Endodermal cell (in vitro differentiated cells): ENCODE measurements at regions not wholly inside any gene's neighbourhood (a gene's known extent, or its start where the extent isn't known, plus 50 kb on each side); places are given as distances from the start of the nearest gene placed in this dataset.

Experiments
- DNase-seq: peaks from one replicate; pipeline ENCODE4 v3.0.0-alpha.2; 2017
- H3K27ac ChIP-seq: 2 replicates; pipeline ENCODE4 v1.5.1; 2013; ENCODE audit warnings: mild to moderate bottlenecking, low read depth, low read length, moderate library complexity
- H3K27me3 ChIP-seq: 2 replicates; pipeline ENCODE4 v1.6.1; 2013; ENCODE audit warnings: mild to moderate bottlenecking, low read length, moderate library complexity; ENCODE audit not compliant: insufficient read depth, control insufficient read depth, poor library complexity, severe bottlenecking
- H3K36me3 ChIP-seq: 2 replicates; pipeline ENCODE4 v1.7.0; 2013; ENCODE audit warnings: mild to moderate bottlenecking, low read length, moderate library complexity; ENCODE audit not compliant: control insufficient read depth, insufficient read depth
- H3K4me1 ChIP-seq: one replicate; pipeline ENCODE4 v1.7.0; 2013; ENCODE audit warnings: low read length; ENCODE audit not compliant: control insufficient read depth, insufficient read depth
- H3K4me3 ChIP-seq: 2 replicates; pipeline ENCODE4 v1.5.1; 2013; ENCODE audit warnings: mild to moderate bottlenecking, low read length, moderate library complexity
- H3K9ac ChIP-seq: 2 replicates; pipeline ENCODE4 v1.6.1; 2013; ENCODE audit warnings: mild to moderate bottlenecking, low read length, moderate library complexity; ENCODE audit not compliant: poor library complexity, severe bottlenecking; ENCODE audit errors: extremely low read depth
- H3K9me3 ChIP-seq: 2 replicates; pipeline ENCODE4 v1.6.1; 2013; ENCODE audit warnings: mild to moderate bottlenecking, low read length, moderate library complexity; ENCODE audit not compliant: control insufficient read depth
- H3K27ac Mint-ChIP-seq: 2 replicates; pipeline ENCODE4 v1.8.0; 2020; ENCODE audit warnings: mixed read lengths
- H3K27me3 Mint-ChIP-seq: 2 replicates; pipeline ENCODE4 v1.8.0; 2021; ENCODE audit warnings: mild to moderate bottlenecking, mixed read lengths; ENCODE audit not compliant: insufficient read depth
- H3K36me3 Mint-ChIP-seq: 2 replicates; pipeline ENCODE4 v1.8.0; 2020; ENCODE audit warnings: low read depth, mixed read lengths
- H3K4me1 Mint-ChIP-seq: 2 replicates; pipeline ENCODE4 v1.8.0; 2020; ENCODE audit warnings: mixed read lengths
- H3K4me3 Mint-ChIP-seq: 2 replicates; pipeline ENCODE4 v1.8.0; 2020; ENCODE audit warnings: mild to moderate bottlenecking, moderate library complexity, mixed read lengths
- H3K9me3 Mint-ChIP-seq: 2 replicates; pipeline ENCODE4 v1.8.0; 2020; ENCODE audit warnings: mild to moderate bottlenecking, mixed read lengths
- CTCF ChIP-seq: fragments of 200-600 bp; sonication (generic); conservative IDR thresholded peaks from 2 replicates; pipeline ENCODE4 v1.5.0; 2021; ENCODE audit warnings: antibody characterized with exemption, mild to moderate bottlenecking
- WGBS, 2 experiments: methylation state at CpG; one replicate each; pipeline versions ENCODE4 v1.1.5 to v1.1.7; 2013; ENCODE audit warnings: missing lambda C conversion rate in 2 of 2, mixed read lengths in 1 of 2; ENCODE audit not compliant: insufficient coverage in 1 of 2, insufficient read length in 1 of 2; 5-methylcytosine and 5-hydroxymethylcytosine counted together

DNA sequence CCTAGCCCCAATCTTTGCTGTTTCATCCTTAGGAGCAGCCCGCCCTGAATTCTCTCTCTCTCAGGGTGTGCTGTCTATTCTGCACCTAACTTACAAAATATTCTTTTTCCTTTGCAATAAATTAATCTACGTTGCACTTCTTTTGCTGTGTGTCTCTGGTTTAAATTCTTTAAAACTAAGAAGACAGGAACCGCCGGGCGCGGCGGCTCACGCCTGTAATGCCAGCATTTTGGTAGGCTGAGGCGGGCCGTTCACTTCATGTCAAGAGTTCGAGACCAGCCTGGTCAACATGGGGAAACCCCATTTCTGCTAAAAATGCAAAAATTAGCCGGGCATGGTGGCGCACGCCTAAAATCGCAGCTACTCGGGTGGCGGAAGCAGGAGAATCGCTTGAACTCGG is 148.5 kb upstream of the PRSS16 start:
- Histone ChIP-seq H3K4me1 (no peaks in the 10 kb centered on the region), H3K4me3 (no peak overlapping the region), H3K27ac (no peak overlapping the region), H3K9me3 (no peaks in the 10 kb centered on the region), H3K36me3 (no peaks in the 10 kb centered on the region), H3K27me3 (peaks cover 15% of the 10 kb centered on the region), H3K9ac (no peak overlapping the region)
- Mint-ChIP-seq H3K27ac (no peak overlapping the region), H3K27me3 (peaks cover 13% of the 10 kb centered on the region), H3K36me3 (no peaks in the 10 kb centered on the region), H3K4me1 (peaks cover 2% of the 10 kb centered on the region), H3K9me3 (no peaks in the 10 kb centered on the region), H3K4me3 (no peak overlapping the region)
- TF ChIP-seq CTCF: no peak
- DNase-seq: no peak
- 92 to 96% methylated on average over 19 of the region's 19 CpGs for WGBS, 2 experiments

GRCh38 chr6:27100921-27101320 is 146.6 kb upstream of the PRSS16 start:
- peaks cover 15% of the 10 kb centered on the region for H3K27me3 ChIP-seq
- peaks cover 2% of the 10 kb centered on the region for H3K4me1 Mint-ChIP-seq
- H3K27ac Mint-ChIP-seq: no peak overlapping the region
- H3K4me3 ChIP-seq: no peak overlapping the region
- no peaks in the 10 kb centered on the region for H3K4me1 ChIP-seq
- no peak overlapping the region for H3K4me3 Mint-ChIP-seq
- no peaks in the 10 kb centered on the region for H3K9me3 ChIP-seq
- no peak for TF ChIP-seq CTCF
- no peak overlapping the region for H3K9ac ChIP-seq
- no peak overlapping the region for H3K27ac ChIP-seq
- H3K36me3 ChIP-seq: no peaks in the 10 kb centered on the region
- WGBS, 2 experiments: 100% methylated on average over 1 of the region's 3 CpGs; no CpG with 5 or more reads in 1 of the 2 experiments
- H3K36me3 Mint-ChIP-seq: no peaks in the 10 kb centered on the region
- DNase-seq: no peak
- peaks cover 9% of the 10 kb centered on the region for H3K27me3 Mint-ChIP-seq
- H3K9me3 Mint-ChIP-seq: no peaks in the 10 kb centered on the region

- Histone ChIP-seq H3K27ac (no peak overlapping the region), H3K9ac (no peak overlapping the region), H3K4me3 (no peak overlapping the region), H3K27me3 (peaks cover 10% of the 10 kb centered on the region), H3K9me3 (no peaks in the 10 kb centered on the region), H3K36me3 (no peaks in the 10 kb centered on the region), H3K4me1 (no peaks in the 10 kb centered on the region)
- no peak for DNase-seq
- Mint-ChIP-seq H3K36me3 (no peaks in the 10 kb centered on the region), H3K27me3 (peaks cover 10% of the 10 kb centered on the region), H3K27ac (no peak overlapping the region), H3K4me1 (no peaks in the 10 kb centered on the region), H3K9me3 (no peaks in the 10 kb centered on the region), H3K4me3 (no peak overlapping the region)
- no peak for TF ChIP-seq CTCF
- WGBS, 2 experiments: 62 to 77% methylated on average over 2 to 3 of the region's 3 CpGs
Measured at GRCh38 chr6:27101824-27102223, 145.7 kb upstream of the PRSS16 start.
